WTC11 (cell line): ENCODE measurements at regions not wholly inside any gene's neighbourhood (a gene's known extent, or its start where the extent isn't known, plus 50 kb on each side); places are given as distances from the start of the nearest gene placed in this dataset.

ENCODE experiments used
- ATF1 ChIP-seq: sonication (generic); formaldehyde crosslinking; IDR thresholded peaks from 2 replicates; pipeline ENCODE4 v1.8.1; 2023; ENCODE audit warnings: mild to moderate bottlenecking, moderate library complexity, missing genetic modification reagents
- ATF3 ChIP-seq: sonication (generic); formaldehyde crosslinking; conservative IDR thresholded peaks from 2 replicates; pipeline ENCODE4 v1.8.1; 2022; ENCODE audit warnings: mild to moderate bottlenecking, missing genetic modification reagents
- IRF2 ChIP-seq: sonication (generic); formaldehyde crosslinking; IDR thresholded peaks from 2 replicates; pipeline ENCODE4 v1.8.0; 2022; ENCODE audit warnings: low read depth, missing genetic modification reagents, borderline replicate concordance
- NFE2L1 ChIP-seq: sonication (generic); formaldehyde crosslinking; IDR thresholded peaks from 2 replicates; pipeline ENCODE4 v1.8.1; 2023; ENCODE audit warnings: missing genetic modification reagents
- TP53 ChIP-seq: sonication (generic); formaldehyde crosslinking; IDR thresholded peaks from 2 replicates; pipeline ENCODE4 v1.8.1; 2023; ENCODE audit warnings: mild to moderate bottlenecking, missing genetic modification reagents
- ZNF138 ChIP-seq: sonication (generic); formaldehyde crosslinking; conservative IDR thresholded peaks from 2 replicates; pipeline ENCODE4 v1.8.1; 2022; ENCODE audit warnings: mild to moderate bottlenecking, moderate library complexity, missing genetic modification reagents
- TF ChIP-seq, protein P1 (sequence below): sonication (generic); formaldehyde crosslinking; IDR thresholded peaks from 2 replicates; pipeline ENCODE4 v1.8.1; 2023; ENCODE audit warnings: mild to moderate bottlenecking, missing genetic modification reagents, borderline replicate concordance
- TF ChIP-seq, protein P2 (sequence below): fragments of 200-600 bp; IDR thresholded peaks from 2 replicates; pipeline ENCODE4 v1.8.0; 2022; ENCODE audit warnings: antibody characterized with exemption

DNA sequence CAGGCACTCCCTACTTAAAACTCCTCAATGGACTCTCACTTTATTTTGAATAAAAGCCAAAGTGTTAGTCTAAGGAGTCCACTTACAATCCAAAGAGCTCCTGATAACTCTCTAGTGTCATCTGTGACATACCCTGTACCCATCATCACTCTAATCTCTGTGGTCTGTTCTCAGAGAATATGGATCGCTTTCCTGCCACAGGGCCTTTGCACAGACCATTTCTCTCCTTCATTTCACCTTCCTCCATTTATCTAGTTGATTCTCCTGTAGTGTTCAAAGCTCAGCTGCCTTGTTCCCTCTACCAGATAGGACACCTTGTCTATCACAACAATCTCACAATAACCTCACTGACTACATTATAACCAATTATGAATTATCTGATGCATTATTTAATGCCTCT is 185.4 kb upstream of the KBTBD8 start:
- TF ChIP-seq IRF2 (CRISPR knock-in tag): no peak
- no peak for TF ChIP-seq ZNF138 (CRISPR knock-in tag)
- TF ChIP-seq, protein P1, sequence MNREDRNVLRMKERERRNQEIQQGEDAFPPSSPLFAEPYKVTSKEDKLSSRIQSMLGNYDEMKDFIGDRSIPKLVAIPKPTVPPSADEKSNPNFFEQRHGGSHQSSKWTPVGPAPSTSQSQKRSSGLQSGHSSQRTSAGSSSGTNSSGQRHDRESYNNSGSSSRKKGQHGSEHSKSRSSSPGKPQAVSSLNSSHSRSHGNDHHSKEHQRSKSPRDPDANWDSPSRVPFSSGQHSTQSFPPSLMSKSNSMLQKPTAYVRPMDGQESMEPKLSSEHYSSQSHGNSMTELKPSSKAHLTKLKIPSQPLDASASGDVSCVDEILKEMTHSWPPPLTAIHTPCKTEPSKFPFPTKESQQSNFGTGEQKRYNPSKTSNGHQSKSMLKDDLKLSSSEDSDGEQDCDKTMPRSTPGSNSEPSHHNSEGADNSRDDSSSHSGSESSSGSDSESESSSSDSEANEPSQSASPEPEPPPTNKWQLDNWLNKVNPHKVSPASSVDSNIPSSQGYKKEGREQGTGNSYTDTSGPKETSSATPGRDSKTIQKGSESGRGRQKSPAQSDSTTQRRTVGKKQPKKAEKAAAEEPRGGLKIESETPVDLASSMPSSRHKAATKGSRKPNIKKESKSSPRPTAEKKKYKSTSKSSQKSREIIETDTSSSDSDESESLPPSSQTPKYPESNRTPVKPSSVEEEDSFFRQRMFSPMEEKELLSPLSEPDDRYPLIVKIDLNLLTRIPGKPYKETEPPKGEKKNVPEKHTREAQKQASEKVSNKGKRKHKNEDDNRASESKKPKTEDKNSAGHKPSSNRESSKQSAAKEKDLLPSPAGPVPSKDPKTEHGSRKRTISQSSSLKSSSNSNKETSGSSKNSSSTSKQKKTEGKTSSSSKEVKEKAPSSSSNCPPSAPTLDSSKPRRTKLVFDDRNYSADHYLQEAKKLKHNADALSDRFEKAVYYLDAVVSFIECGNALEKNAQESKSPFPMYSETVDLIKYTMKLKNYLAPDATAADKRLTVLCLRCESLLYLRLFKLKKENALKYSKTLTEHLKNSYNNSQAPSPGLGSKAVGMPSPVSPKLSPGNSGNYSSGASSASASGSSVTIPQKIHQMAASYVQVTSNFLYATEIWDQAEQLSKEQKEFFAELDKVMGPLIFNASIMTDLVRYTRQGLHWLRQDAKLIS (CRISPR knock-in tag): no peak
- TF ChIP-seq, protein P2, sequence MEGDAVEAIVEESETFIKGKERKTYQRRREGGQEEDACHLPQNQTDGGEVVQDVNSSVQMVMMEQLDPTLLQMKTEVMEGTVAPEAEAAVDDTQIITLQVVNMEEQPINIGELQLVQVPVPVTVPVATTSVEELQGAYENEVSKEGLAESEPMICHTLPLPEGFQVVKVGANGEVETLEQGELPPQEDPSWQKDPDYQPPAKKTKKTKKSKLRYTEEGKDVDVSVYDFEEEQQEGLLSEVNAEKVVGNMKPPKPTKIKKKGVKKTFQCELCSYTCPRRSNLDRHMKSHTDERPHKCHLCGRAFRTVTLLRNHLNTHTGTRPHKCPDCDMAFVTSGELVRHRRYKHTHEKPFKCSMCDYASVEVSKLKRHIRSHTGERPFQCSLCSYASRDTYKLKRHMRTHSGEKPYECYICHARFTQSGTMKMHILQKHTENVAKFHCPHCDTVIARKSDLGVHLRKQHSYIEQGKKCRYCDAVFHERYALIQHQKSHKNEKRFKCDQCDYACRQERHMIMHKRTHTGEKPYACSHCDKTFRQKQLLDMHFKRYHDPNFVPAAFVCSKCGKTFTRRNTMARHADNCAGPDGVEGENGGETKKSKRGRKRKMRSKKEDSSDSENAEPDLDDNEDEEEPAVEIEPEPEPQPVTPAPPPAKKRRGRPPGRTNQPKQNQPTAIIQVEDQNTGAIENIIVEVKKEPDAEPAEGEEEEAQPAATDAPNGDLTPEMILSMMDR: no peak
- no peak for TF ChIP-seq TP53 (CRISPR knock-in tag)
- no peak for TF ChIP-seq ATF3 (CRISPR knock-in tag)
- TF ChIP-seq ATF1: no peak
- no peak for TF ChIP-seq NFE2L1 (CRISPR knock-in tag)
